ENCODE measurements at regions not wholly inside any gene's neighbourhood (a gene's known extent, or its start where the extent isn't known, plus 50 kb on each side); places are given as distances from the start of the nearest gene placed in this dataset.

DNA sequence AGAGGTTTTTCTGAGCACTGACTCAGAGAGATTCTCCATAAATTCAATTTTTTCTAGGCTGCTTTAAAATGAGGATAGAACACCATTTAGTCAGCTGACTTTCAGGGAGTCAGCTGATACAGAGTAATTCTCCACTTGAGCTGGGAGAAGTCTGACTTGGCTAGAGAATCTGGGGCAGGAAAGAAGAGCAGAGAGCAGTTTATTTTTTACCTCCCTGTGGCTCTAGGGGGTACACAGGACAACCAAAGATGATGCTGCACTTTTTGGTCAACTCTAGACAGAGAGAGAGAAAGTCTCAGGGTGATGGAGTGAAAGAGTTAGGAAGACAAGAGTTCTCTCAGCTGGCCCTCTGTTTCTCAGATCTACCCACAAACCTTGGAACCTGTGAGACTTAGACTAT, 67.3 kb upstream of the EED start:
- TF ChIP-seq, protein P1, sequence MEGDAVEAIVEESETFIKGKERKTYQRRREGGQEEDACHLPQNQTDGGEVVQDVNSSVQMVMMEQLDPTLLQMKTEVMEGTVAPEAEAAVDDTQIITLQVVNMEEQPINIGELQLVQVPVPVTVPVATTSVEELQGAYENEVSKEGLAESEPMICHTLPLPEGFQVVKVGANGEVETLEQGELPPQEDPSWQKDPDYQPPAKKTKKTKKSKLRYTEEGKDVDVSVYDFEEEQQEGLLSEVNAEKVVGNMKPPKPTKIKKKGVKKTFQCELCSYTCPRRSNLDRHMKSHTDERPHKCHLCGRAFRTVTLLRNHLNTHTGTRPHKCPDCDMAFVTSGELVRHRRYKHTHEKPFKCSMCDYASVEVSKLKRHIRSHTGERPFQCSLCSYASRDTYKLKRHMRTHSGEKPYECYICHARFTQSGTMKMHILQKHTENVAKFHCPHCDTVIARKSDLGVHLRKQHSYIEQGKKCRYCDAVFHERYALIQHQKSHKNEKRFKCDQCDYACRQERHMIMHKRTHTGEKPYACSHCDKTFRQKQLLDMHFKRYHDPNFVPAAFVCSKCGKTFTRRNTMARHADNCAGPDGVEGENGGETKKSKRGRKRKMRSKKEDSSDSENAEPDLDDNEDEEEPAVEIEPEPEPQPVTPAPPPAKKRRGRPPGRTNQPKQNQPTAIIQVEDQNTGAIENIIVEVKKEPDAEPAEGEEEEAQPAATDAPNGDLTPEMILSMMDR (IDR thresholded peaks at IDR 0.05), result no peak
- no peak for TF ChIP-seq ZFX (IDR thresholded peaks at IDR 0.05; ENCODE audit: borderline replicate concordance)

Data from 22Rv1 (cell line).